ENCODE measurements at regions not wholly inside any gene's neighbourhood (a gene's known extent, or its start where the extent isn't known, plus 50 kb on each side); places are given as distances from the start of the nearest gene placed in this dataset.

DNA sequence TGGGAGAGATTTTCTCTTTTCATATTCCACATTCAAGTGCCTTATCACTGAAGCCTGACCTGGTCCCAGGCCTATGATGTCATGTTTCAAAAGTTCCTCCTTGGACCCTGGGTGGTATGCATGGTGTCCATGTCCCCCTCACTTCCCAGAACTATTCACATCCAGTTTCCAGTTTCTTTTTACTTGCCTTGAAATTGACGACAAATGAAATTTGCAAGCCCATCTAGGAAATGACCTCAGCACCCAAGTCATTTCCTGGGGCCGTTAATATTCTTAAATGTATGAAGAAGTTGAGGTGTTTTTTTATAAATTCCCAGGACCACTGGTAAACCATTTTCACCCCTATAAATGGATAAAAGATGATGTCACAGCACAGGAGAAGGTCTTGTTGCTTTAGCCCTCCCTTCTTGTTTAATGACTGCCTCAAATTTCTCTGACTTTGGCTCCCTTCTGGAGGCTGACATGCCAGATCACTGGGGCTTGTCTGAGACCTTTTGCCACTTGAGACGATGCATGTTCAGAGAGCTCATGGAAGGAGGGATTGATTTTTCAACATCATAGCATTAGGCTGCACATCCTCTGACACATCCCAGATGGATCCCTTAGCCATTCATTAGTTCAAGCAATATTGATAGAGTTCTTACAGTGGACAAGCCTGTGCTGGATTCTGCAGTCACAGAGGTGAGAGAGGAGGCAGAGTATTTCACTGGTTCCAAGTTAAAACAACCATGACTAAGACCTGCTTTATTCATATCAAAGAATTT lies 221.3 kb downstream of the PLPP3 start:
- TF ChIP-seq, protein P1, sequence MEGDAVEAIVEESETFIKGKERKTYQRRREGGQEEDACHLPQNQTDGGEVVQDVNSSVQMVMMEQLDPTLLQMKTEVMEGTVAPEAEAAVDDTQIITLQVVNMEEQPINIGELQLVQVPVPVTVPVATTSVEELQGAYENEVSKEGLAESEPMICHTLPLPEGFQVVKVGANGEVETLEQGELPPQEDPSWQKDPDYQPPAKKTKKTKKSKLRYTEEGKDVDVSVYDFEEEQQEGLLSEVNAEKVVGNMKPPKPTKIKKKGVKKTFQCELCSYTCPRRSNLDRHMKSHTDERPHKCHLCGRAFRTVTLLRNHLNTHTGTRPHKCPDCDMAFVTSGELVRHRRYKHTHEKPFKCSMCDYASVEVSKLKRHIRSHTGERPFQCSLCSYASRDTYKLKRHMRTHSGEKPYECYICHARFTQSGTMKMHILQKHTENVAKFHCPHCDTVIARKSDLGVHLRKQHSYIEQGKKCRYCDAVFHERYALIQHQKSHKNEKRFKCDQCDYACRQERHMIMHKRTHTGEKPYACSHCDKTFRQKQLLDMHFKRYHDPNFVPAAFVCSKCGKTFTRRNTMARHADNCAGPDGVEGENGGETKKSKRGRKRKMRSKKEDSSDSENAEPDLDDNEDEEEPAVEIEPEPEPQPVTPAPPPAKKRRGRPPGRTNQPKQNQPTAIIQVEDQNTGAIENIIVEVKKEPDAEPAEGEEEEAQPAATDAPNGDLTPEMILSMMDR (IDR thresholded peaks at IDR 0.05; ENCODE audit: low read depth, low read length) = no peak
- TF ChIP-seq EZH2phosphoT487 (IDR thresholded peaks at IDR 0.05; ENCODE audit: low read depth) = no peak

Data from OCI-LY3 (cell line).